ENCODE measurements at regions not wholly inside any gene's neighbourhood (a gene's known extent, or its start where the extent isn't known, plus 50 kb on each side); places are given as distances from the start of the nearest gene placed in this dataset.

GRCh38 chr11:86187027-86187426, 57.5 kb upstream of the EED start:
- TF ChIP-seq CTCF (IDR thresholded peaks at IDR 0.05) (no peak), ZFX (IDR thresholded peaks at IDR 0.05; ENCODE audit: borderline replicate concordance) (no peak)

Data from 22Rv1 (cell line).